Glutamatergic neuron (in vitro differentiated cells): ENCODE measurements at regions not wholly inside any gene's neighbourhood (a gene's known extent, or its start where the extent isn't known, plus 50 kb on each side); places are given as distances from the start of the nearest gene placed in this dataset.

Source experiments
- DNase-seq: peaks from one replicate; pipeline ENCODE4 v3.0.0; 2022
- H3K27ac Mint-ChIP-seq: one replicate; pipeline ENCODE4 v1.8.0; 2020; ENCODE audit warnings: mild to moderate bottlenecking, mixed read lengths, inconsistent platforms; ENCODE audit not compliant: unreplicated experiment
- H3K27me3 Mint-ChIP-seq: one replicate; pipeline ENCODE4 v1.8.0; 2020; ENCODE audit warnings: mild to moderate bottlenecking, moderate library complexity, mixed read lengths, inconsistent platforms; ENCODE audit not compliant: unreplicated experiment
- H3K36me3 Mint-ChIP-seq: one replicate; pipeline ENCODE4 v1.8.0; 2020; ENCODE audit warnings: mild to moderate bottlenecking, mixed read lengths, inconsistent platforms; ENCODE audit not compliant: unreplicated experiment
- H3K4me1 Mint-ChIP-seq: one replicate; pipeline ENCODE4 v1.8.0; 2020; ENCODE audit warnings: mild to moderate bottlenecking, low read depth, mixed read lengths, inconsistent platforms; ENCODE audit not compliant: unreplicated experiment
- H3K4me3 Mint-ChIP-seq: one replicate; pipeline ENCODE4 v1.8.0; 2020; ENCODE audit warnings: mild to moderate bottlenecking, mixed read lengths, inconsistent platforms; ENCODE audit not compliant: unreplicated experiment
- H3K9me3 Mint-ChIP-seq: one replicate; pipeline ENCODE4 v1.8.0; 2020; ENCODE audit warnings: mild to moderate bottlenecking, moderate library complexity, mixed read lengths, inconsistent platforms; ENCODE audit not compliant: unreplicated experiment
- TF ChIP-seq, protein P1 (sequence below): fragments of 200-600 bp; sonication (generic); IDR thresholded peaks from one replicate; pipeline ENCODE4 v1.5.0; 2021; ENCODE audit not compliant: partially characterized antibody, unreplicated experiment

DNA sequence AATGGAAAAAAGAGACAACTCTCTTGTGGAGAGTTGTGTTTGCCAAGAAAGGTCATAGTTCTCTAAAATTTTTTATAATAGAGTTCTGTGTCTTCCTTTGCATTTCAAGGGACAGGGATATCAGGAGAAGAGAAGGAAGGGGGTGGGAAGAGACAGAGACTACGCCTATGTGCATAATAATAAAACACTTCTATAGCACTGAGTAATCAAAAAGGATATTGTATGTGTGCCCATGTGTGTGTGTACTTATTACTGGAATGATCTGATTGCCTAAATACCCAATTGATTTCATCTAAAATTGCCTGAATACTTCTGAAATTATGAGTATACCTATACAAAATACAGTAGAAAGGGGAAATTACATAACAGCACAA, 803.7 kb upstream of the ACVR2A start:
- DNase-seq = no peak
- H3K9me3 Mint-ChIP-seq = no peaks in the 10 kb centered on the region
- peaks cover 3% of the 10 kb centered on the region for H3K27me3 Mint-ChIP-seq
- H3K36me3 Mint-ChIP-seq = no peaks in the 10 kb centered on the region
- H3K27ac Mint-ChIP-seq = no peak overlapping the region
- TF ChIP-seq, protein P1, sequence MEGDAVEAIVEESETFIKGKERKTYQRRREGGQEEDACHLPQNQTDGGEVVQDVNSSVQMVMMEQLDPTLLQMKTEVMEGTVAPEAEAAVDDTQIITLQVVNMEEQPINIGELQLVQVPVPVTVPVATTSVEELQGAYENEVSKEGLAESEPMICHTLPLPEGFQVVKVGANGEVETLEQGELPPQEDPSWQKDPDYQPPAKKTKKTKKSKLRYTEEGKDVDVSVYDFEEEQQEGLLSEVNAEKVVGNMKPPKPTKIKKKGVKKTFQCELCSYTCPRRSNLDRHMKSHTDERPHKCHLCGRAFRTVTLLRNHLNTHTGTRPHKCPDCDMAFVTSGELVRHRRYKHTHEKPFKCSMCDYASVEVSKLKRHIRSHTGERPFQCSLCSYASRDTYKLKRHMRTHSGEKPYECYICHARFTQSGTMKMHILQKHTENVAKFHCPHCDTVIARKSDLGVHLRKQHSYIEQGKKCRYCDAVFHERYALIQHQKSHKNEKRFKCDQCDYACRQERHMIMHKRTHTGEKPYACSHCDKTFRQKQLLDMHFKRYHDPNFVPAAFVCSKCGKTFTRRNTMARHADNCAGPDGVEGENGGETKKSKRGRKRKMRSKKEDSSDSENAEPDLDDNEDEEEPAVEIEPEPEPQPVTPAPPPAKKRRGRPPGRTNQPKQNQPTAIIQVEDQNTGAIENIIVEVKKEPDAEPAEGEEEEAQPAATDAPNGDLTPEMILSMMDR = no peak
- H3K4me3 Mint-ChIP-seq = no peak overlapping the region
- peaks cover 27% of the 10 kb centered on the region for H3K4me1 Mint-ChIP-seq

DNA sequence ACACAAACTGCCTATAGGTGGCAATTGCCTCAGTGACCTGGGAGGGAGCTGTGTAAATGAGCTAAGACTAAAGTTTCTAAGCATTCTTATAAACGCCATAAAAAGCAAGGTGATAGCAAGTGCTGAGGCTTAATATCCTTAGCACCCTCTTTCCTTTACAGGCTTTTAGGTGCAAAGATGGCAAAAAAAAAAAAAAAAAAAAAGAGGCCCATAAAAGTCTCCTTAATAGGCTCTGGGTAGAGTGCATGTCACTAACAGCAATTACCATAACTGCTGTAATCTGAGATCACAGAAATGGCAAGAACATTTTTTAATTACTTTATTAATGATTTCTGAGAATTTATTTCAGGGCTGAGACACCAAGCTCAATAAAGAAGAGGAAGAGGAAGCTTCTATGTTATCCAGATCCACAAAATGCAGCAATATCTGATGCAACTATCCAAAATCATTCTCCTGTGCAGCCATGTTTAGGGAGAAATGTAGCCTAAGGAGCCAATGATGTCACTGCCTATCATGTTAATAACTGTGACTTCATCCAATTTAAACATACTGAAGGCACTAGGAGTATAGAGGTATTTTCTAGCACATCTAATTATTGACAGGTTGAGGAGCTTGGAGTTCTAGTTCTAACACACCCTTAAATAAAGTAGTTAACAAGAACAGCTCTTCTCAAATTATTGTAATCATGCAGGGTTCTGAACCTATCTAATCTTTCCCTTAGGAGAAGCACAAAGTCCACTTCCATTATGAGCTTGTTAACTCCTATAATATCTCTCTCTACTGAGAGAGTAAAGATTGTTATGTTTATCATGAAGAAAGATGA, 804.3 kb upstream of the ACVR2A start:
- TF ChIP-seq, protein P1 = no peak
- H3K4me3 Mint-ChIP-seq = no peak overlapping the region
- no peak overlapping the region for H3K27ac Mint-ChIP-seq
- no peak for DNase-seq
- no peaks in the 10 kb centered on the region for H3K9me3 Mint-ChIP-seq
- peaks cover 22% of the 10 kb centered on the region for H3K4me1 Mint-ChIP-seq
- H3K36me3 Mint-ChIP-seq = no peaks in the 10 kb centered on the region
- H3K27me3 Mint-ChIP-seq = peaks cover 3% of the 10 kb centered on the region

DNA sequence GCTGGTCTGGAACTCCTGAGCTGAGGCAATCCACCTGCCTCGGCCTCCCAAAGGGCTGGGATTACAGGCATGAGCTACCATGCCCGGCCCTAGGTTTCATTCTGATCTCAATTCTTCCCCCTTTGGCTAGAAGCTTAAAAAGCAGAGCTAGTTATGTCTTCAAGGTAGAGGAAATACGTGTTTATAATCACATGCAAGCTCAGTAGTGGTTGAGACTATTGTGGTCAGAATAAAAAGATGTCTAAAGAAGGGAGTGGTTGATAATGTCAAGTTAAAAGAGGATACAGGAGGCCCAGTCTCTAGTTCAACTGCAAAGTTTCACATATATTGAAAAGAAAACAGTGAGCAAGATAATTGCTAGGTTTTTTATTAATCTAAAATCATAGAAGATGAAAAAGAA, 807.8 kb upstream of the ACVR2A start:
- H3K36me3 Mint-ChIP-seq = no peaks in the 10 kb centered on the region
- TF ChIP-seq, protein P1 = no peak
- DNase-seq = no peak
- H3K27ac Mint-ChIP-seq = no peak overlapping the region
- peaks cover 7% of the 10 kb centered on the region for H3K4me1 Mint-ChIP-seq
- no peak overlapping the region for H3K4me3 Mint-ChIP-seq
- H3K27me3 Mint-ChIP-seq = no peaks in the 10 kb centered on the region
- H3K9me3 Mint-ChIP-seq = no peaks in the 10 kb centered on the region

DNA sequence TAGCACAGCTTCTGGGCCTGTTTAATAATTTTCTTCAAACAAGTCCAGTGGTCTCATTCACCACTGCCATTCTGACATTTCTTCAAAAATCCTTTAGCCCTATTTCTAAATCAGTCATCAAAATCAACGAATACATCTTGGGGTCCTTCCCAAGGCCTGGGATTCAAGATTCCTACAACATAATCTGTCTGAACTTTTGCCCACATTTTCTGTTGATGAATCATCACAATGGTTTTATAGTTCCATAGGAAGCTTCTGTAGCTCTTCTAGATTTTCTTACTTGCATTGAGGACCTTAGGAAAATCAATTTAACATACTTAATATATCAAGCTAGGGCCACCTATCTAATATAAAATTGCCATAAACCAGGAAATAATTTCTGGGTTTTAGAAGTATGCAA, 811.8 kb upstream of the ACVR2A start:
- H3K27ac Mint-ChIP-seq = no peak overlapping the region
- H3K36me3 Mint-ChIP-seq = no peaks in the 10 kb centered on the region

DNA sequence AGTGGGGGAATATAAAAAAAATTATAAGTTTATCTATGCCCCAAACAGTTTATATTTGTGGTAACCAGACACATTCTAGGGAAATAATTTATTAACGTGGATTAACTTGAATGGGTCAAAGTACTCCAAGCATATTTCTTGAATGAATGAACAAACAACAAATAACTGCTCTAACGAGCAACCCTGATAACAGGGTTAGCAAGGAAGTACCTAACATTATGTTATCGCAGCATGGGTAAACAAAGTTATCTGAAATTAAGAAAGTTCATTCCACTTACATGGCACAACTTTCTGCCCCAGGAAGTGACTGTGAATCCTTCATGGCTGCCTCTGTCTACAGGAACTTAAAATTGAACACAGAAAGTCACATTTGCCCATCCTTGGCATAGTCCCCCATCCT, 812.9 kb upstream of the ACVR2A start:
- Mint-ChIP-seq H3K36me3 (no peaks in the 10 kb centered on the region), H3K27ac (no peak overlapping the region), H3K9me3 (peaks cover 2% of the 10 kb centered on the region), H3K4me1 (peaks cover 4% of the 10 kb centered on the region), H3K4me3 (no peak overlapping the region), H3K27me3 (no peaks in the 10 kb centered on the region)
- DNase-seq = no peak
- TF ChIP-seq, protein P1 = no peak

More for the DNA sequence above, 811.8 kb upstream of the ACVR2A start:
- peaks cover 4% of the 10 kb centered on the region for H3K4me1 Mint-ChIP-seq
- DNase-seq = no peak
- TF ChIP-seq, protein P1 = no peak
- no peaks in the 10 kb centered on the region for H3K27me3 Mint-ChIP-seq
- H3K4me3 Mint-ChIP-seq = no peak overlapping the region
- H3K9me3 Mint-ChIP-seq = peaks cover 2% of the 10 kb centered on the region
